HG03280 (cell line): ENCODE measurements at regions not wholly inside any gene's neighbourhood (a gene's known extent, or its start where the extent isn't known, plus 50 kb on each side); places are given as distances from the start of the nearest gene placed in this dataset.

ENCODE experiments used
- ATAC-seq: cut with Tn5 transposase; IDR thresholded peaks from one replicate; pipeline ENCODE4 v1.9.1; 2021; ENCODE audit warnings: mild to moderate bottlenecking, moderate library complexity; ENCODE audit not compliant: unreplicated experiment

- no peak for ATAC-seq
Measured at GRCh38 chr12:73321776-73322175, 1049.6 kb downstream of the TRHDE start.

- ATAC-seq, result no peak
Measured at GRCh38 chr12:73330584-73331351, 1058.6 kb downstream of the TRHDE start.

- no peak for ATAC-seq
Measured at GRCh38 chr12:73341559-73342247, 1069.5 kb downstream of the TRHDE start.

GRCh38 chr12:73342733-73343132 lies 1070.6 kb downstream of the TRHDE start:
- no peak for ATAC-seq

GRCh38 chr12:73352826-73353225 lies 1080.7 kb downstream of the TRHDE start:
- ATAC-seq, result no peak

- no peak for ATAC-seq
Measured at GRCh38 chr12:73361156-73361863, 1089.1 kb downstream of the TRHDE start.

GRCh38 chr12:73361864-73362230 lies 1089.7 kb downstream of the TRHDE start:
- no peak for ATAC-seq

- ATAC-seq, result no peak
Measured at GRCh38 chr12:73362666-73363065, 1090.5 kb downstream of the TRHDE start.

- no peak for ATAC-seq
Measured at GRCh38 chr12:73372856-73373255, 1100.7 kb downstream of the TRHDE start.

GRCh38 chr12:73374360-73374759 lies 1102.2 kb downstream of the TRHDE start:
- no peak for ATAC-seq

GRCh38 chr12:73383584-73384222 lies 1111.5 kb downstream of the TRHDE start:
- no peak for ATAC-seq

GRCh38 chr12:73384592-73384991 lies 1112.4 kb downstream of the TRHDE start:
- ATAC-seq, result no peak

GRCh38 chr12:73390261-73390660 lies 1118.1 kb downstream of the TRHDE start:
- no peak for ATAC-seq

GRCh38 chr12:73413051-73413450 lies 1124.6 kb upstream of the ATXN7L3B start:
- ATAC-seq, result no peak

GRCh38 chr12:73413974-73414373 lies 1123.7 kb upstream of the ATXN7L3B start:
- no peak for ATAC-seq

- no peak for ATAC-seq
Measured at GRCh38 chr12:73414926-73415325, 1122.7 kb upstream of the ATXN7L3B start.

- ATAC-seq, result no peak
Measured at GRCh38 chr12:73418541-73418940, 1119.1 kb upstream of the ATXN7L3B start.

- ATAC-seq, result no peak
Measured at GRCh38 chr12:73421832-73422231, 1115.8 kb upstream of the ATXN7L3B start.

GRCh38 chr12:73424484-73424883 lies 1113.2 kb upstream of the ATXN7L3B start:
- ATAC-seq, result no peak

- peak; percentile 54 for ATAC-seq
Measured at GRCh38 chr12:73445658-73446324, 1091.8 kb upstream of the ATXN7L3B start.
